ENCODE measurements at regions not wholly inside any gene's neighbourhood (a gene's known extent, or its start where the extent isn't known, plus 50 kb on each side); places are given as distances from the start of the nearest gene placed in this dataset.

GRCh38 chr6:168994956-168995355, 258.7 kb downstream of the THBS2 start:
- TF ChIP-seq CTCF (IDR thresholded peaks at IDR 0.05) (no peak), EP300 (IDR thresholded peaks at IDR 0.05) (no peak), POLR2A (IDR thresholded peaks at IDR 0.05) (no peak)

All from tibial nerve (tissue), 4 donors.